Right atrium auricular region (tissue), 2 donors: ENCODE measurements at regions not wholly inside any gene's neighbourhood (a gene's known extent, or its start where the extent isn't known, plus 50 kb on each side); places are given as distances from the start of the nearest gene placed in this dataset.

Experiments
- DNase-seq: peaks from one replicate; pipeline ENCODE4 v3.0.0-alpha.2; 2019; ENCODE audit warnings: low spot score
- H3K27ac ChIP-seq, 2 donors: fragments of 200-600 bp; sonication (generic); 1 replicate in 1 of 2; 2 replicates in 1 of 2; pipeline ENCODE4 v1.5.1; 2016 to 2019
- H3K27me3 ChIP-seq, 2 donors: fragments of 200-600 bp; sonication (generic); one replicate each; pipeline versions ENCODE4 v1.5.1 to v1.6.0; 2017 to 2019
- H3K36me3 ChIP-seq: fragments of 200-600 bp; sonication (generic); one replicate; pipeline ENCODE4 v1.5.1; 2016
- H3K4me1 ChIP-seq, 2 donors: fragments of 200-600 bp; sonication (generic); one replicate each; pipeline versions ENCODE4 v1.5.1 to v1.6.0; 2017 to 2019
- H3K4me3 ChIP-seq, 2 donors: fragments of 200-600 bp; sonication (generic); 1 replicate in 1 of 2; 2 replicates in 1 of 2; pipeline ENCODE4 v1.5.1; 2017 to 2019; ENCODE audit warnings: mild to moderate bottlenecking in 1 of 2, moderate library complexity in 1 of 2
- H3K9me3 ChIP-seq, 2 donors: fragments of 200-600 bp; sonication (generic); one replicate each; pipeline ENCODE4 v1.5.1; 2019
- CTCF ChIP-seq, 2 donors: fragments of 200-600 bp; sonication (generic); IDR thresholded peaks; one replicate each; pipeline ENCODE4 v1.5.1; 2019; ENCODE audit warnings: antibody characterized with exemption in 2 of 2

DNA sequence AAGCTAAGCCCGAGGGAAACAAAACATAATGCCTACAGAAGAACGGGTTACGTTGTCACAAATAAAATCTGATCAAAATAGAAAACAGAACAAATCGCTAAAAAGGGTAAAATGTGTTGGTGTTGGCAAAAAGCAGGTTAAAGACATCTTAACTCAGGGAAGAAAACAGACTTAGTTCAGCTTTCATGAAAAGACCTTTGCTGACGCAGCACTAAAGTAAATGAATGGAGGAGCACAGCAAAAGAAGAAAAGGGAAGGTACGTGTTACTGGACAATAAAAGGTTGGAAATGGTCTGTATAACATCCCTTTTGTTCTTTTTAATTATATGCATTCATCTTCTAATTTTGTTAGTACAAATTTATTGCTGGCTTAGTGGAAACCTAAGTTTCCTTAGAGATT, 117.4 kb upstream of the DSEL start:
- no peak for TF ChIP-seq CTCF (IDR thresholded peaks at IDR 0.05)
- H3K36me3 ChIP-seq: no peaks in the 10 kb centered on the region
- no peak overlapping the region for H3K27ac ChIP-seq
- H3K4me1 ChIP-seq: no peaks in the 10 kb centered on the region
- no peak for DNase-seq
- H3K4me3 ChIP-seq: no peak overlapping the region
- no peaks in the 10 kb centered on the region for H3K9me3 ChIP-seq
- H3K27me3 ChIP-seq: no peaks in the 10 kb centered on the region

DNA sequence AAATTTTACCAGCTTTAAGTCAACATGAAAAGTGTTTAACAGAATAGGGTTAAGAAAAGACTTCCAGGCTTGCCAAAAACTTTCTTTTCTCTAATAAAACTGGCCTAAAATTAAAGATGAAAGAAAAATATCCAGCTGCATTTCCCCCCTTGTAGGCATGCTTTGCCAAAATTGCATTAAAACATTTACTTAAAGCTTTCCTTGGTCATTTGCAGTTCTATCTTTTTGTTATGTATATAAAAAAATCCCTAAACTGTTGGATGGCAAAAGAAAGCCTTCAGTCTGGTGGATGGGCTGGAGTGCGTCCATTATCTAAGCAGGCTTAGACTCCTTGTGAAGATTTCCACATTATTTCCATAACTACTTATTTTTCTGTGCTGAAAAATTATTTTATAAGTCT, 105.4 kb upstream of the DSEL start:
- no peak for DNase-seq
- Histone ChIP-seq H3K27ac (no peak overlapping the region), H3K4me1 (no peaks in the 10 kb centered on the region)

GRCh38 chr18:67621049-67621713, 104.7 kb upstream of the DSEL start:
- H3K9me3 ChIP-seq: no peaks in the 10 kb centered on the region
- no peak overlapping the region for H3K4me3 ChIP-seq
- H3K27ac ChIP-seq: no peak overlapping the region
- TF ChIP-seq CTCF (IDR thresholded peaks at IDR 0.05): no peak
- no peaks in the 10 kb centered on the region for H3K4me1 ChIP-seq
- no peaks in the 10 kb centered on the region for H3K36me3 ChIP-seq
- DNase-seq: no peak
- H3K27me3 ChIP-seq: no peaks in the 10 kb centered on the region

More for the DNA sequence above, 105.4 kb upstream of the DSEL start:
- no peak for TF ChIP-seq CTCF (IDR thresholded peaks at IDR 0.05)
- Histone ChIP-seq H3K9me3 (no peaks in the 10 kb centered on the region), H3K4me3 (no peak overlapping the region), H3K27me3 (no peaks in the 10 kb centered on the region), H3K36me3 (no peaks in the 10 kb centered on the region)

GRCh38 chr18:67618061-67618460, 101.5 kb upstream of the DSEL start:
- Histone ChIP-seq H3K9me3 (no peaks in the 10 kb centered on the region), H3K27ac (no peak overlapping the region), H3K27me3 (no peaks in the 10 kb centered on the region), H3K4me1 (no peaks in the 10 kb centered on the region), H3K36me3 (no peaks in the 10 kb centered on the region), H3K4me3 (no peak overlapping the region)
- DNase-seq: no peak
- TF ChIP-seq CTCF (IDR thresholded peaks at IDR 0.05): no peak

DNA sequence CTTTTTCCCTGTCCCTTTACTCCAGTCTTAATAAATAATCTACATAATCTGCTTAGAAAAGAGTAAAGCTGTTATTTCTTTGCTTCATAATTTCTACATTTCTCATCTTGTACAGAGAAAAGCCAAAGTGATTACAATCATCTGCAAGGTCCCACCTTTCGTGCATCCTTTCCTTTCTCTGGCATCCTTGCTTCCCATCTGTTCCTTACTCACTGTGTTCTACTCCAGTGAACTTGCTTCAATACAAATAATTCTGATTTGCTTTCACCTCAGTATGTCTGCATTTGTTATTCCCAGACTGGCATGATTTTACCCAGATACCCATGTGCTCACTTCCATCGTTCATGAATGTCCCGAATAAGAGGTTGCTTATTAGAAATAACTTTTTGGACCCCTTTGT, 99.4 kb upstream of the DSEL start:
- TF ChIP-seq CTCF (IDR thresholded peaks at IDR 0.05): no peak
- Histone ChIP-seq H3K4me3 (no peak overlapping the region), H3K36me3 (no peaks in the 10 kb centered on the region), H3K4me1 (no peaks in the 10 kb centered on the region), H3K9me3 (no peaks in the 10 kb centered on the region), H3K27ac (no peak overlapping the region), H3K27me3 (no peaks in the 10 kb centered on the region)
- DNase-seq: no peak

DNA sequence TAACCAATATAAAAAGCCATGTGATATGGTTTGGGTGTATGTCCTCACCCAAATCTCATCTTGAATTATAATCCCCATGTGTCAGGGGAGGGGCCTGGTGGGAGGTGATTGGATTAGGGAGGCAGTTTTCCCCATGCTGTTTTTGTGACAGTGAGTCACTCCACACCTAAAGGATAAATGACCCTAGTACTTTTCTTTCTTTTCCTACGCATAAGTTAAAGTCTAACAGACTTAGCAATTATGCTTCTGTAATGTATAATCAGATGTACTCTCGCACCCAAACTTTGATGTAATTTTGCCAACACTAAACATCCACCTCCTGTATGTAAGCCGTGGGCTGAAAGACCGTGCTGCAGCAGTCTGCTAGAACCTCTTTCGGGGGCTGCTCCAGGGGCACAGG, 97.2 kb upstream of the DSEL start:
- TF ChIP-seq CTCF (IDR thresholded peaks at IDR 0.05): no peak
- DNase-seq: no peak
- H3K27me3 ChIP-seq: no peaks in the 10 kb centered on the region

More for the DNA sequence above, 97.2 kb upstream of the DSEL start:
- Histone ChIP-seq H3K27ac (no peak overlapping the region), H3K36me3 (no peaks in the 10 kb centered on the region), H3K4me1 (no peaks in the 10 kb centered on the region), H3K4me3 (no peak overlapping the region), H3K9me3 (no peaks in the 10 kb centered on the region)
